HFFc6 (cell line): ENCODE measurements at regions not wholly inside any gene's neighbourhood (a gene's known extent, or its start where the extent isn't known, plus 50 kb on each side); places are given as distances from the start of the nearest gene placed in this dataset.

Source experiments
- DNase-seq: peaks from one replicate; pipeline ENCODE4 v3.0.0-alpha.2; 2018
- H3K27ac Mint-ChIP-seq: 2 replicates; pipeline ENCODE4 v1.8.0; 2020; ENCODE audit warnings: mild to moderate bottlenecking, mixed read lengths
- H3K27me3 Mint-ChIP-seq: 2 replicates; pipeline ENCODE4 v1.8.0; 2021; ENCODE audit warnings: mild to moderate bottlenecking, moderate library complexity, mixed read lengths; ENCODE audit not compliant: insufficient read depth
- H3K36me3 Mint-ChIP-seq: 2 replicates; pipeline ENCODE4 v1.8.0; 2021; ENCODE audit warnings: low read depth, mixed read lengths
- H3K4me1 Mint-ChIP-seq: 2 replicates; pipeline ENCODE4 v1.8.0; 2020; ENCODE audit warnings: low read depth, mixed read lengths
- H3K4me3 Mint-ChIP-seq: 2 replicates; pipeline ENCODE4 v1.8.0; 2020; ENCODE audit warnings: mild to moderate bottlenecking, moderate library complexity, mixed read lengths
- H3K9me3 Mint-ChIP-seq: 2 replicates; pipeline ENCODE4 v1.8.0; 2020; ENCODE audit warnings: mild to moderate bottlenecking, mixed read lengths
- CTCF ChIP-seq: fragments of 200-600 bp; sonication (generic); IDR thresholded peaks from 2 replicates; pipeline ENCODE4 v1.5.0; 2021; ENCODE audit warnings: antibody characterized with exemption, mild to moderate bottlenecking

- Mint-ChIP-seq H3K4me1 (no peaks in the 10 kb centered on the region), H3K27me3 (no peaks in the 10 kb centered on the region), H3K27ac (no peak overlapping the region), H3K36me3 (no peaks in the 10 kb centered on the region), H3K4me3 (no peak overlapping the region), H3K9me3 (peaks cover 8% of the 10 kb centered on the region; the same call in 1 of the 2 replicates)
- DNase-seq = no peak
- no peak for TF ChIP-seq CTCF
These were observed 875.8 kb upstream of the KCND2 start for GRCh38 chr7:119397156-119397555.

- no peaks in the 10 kb centered on the region for H3K4me1 Mint-ChIP-seq
- no peaks in the 10 kb centered on the region for H3K27me3 Mint-ChIP-seq
- no peak overlapping the region for H3K27ac Mint-ChIP-seq
- H3K9me3 Mint-ChIP-seq = peaks cover 29% of the 10 kb centered on the region
- no peak for DNase-seq
- TF ChIP-seq CTCF = no peak
- H3K4me3 Mint-ChIP-seq = no peak overlapping the region
- no peaks in the 10 kb centered on the region for H3K36me3 Mint-ChIP-seq
These were observed 864.4 kb upstream of the KCND2 start for GRCh38 chr7:119408596-119408995.

- H3K4me3 Mint-ChIP-seq = no peak overlapping the region
These were observed 859.6 kb upstream of the KCND2 start for GRCh38 chr7:119413314-119413805.

GRCh38 chr7:119415682-119416081, 857.3 kb upstream of the KCND2 start:
- TF ChIP-seq CTCF = no peak
- peaks cover 31% of the 10 kb centered on the region for H3K9me3 Mint-ChIP-seq
- H3K4me1 Mint-ChIP-seq = no peaks in the 10 kb centered on the region
- H3K27ac Mint-ChIP-seq = no peak overlapping the region
- no peaks in the 10 kb centered on the region for H3K36me3 Mint-ChIP-seq
- DNase-seq = no peak
- H3K4me3 Mint-ChIP-seq = no peak overlapping the region
- H3K27me3 Mint-ChIP-seq = no peaks in the 10 kb centered on the region

More at GRCh38 chr7:119413314-119413805, 859.6 kb upstream of the KCND2 start:
- no peak for TF ChIP-seq CTCF
- H3K27me3 Mint-ChIP-seq = no peaks in the 10 kb centered on the region
- no peak overlapping the region for H3K27ac Mint-ChIP-seq
- peaks cover 33% of the 10 kb centered on the region for H3K9me3 Mint-ChIP-seq
- no peaks in the 10 kb centered on the region for H3K36me3 Mint-ChIP-seq
- no peak for DNase-seq
- H3K4me1 Mint-ChIP-seq = no peaks in the 10 kb centered on the region

GRCh38 chr7:119421657-119422056, 851.3 kb upstream of the KCND2 start:
- H3K36me3 Mint-ChIP-seq = no peaks in the 10 kb centered on the region

More at GRCh38 chr7:119421657-119422056, 851.3 kb upstream of the KCND2 start:
- Mint-ChIP-seq H3K4me1 (no peaks in the 10 kb centered on the region), H3K4me3 (no peak overlapping the region), H3K9me3 (peaks cover 17% of the 10 kb centered on the region), H3K27ac (no peak overlapping the region), H3K27me3 (no peaks in the 10 kb centered on the region)
- no peak for DNase-seq
- TF ChIP-seq CTCF = no peak
